H9 (cell line): ENCODE measurements at regions not wholly inside any gene's neighbourhood (a gene's known extent, or its start where the extent isn't known, plus 50 kb on each side); places are given as distances from the start of the nearest gene placed in this dataset.

Experiments
- DNase-seq: peaks from one replicate; pipeline ENCODE4 v3.0.0-alpha.2; 2017
- H2AFZ ChIP-seq: one replicate; pipeline ENCODE4 v1.6.1; 2013; ENCODE audit warnings: mild to moderate bottlenecking, low read length, control low read depth, moderate library complexity
- H2AK5ac ChIP-seq: 2 replicates; pipeline ENCODE4 v1.6.1; 2013; ENCODE audit warnings: low read length, control low read depth, mixed read lengths; ENCODE audit not compliant: insufficient read length
- H2BK120ac ChIP-seq: one replicate; pipeline ENCODE4 v1.6.1; 2013; ENCODE audit warnings: low read depth, mild to moderate bottlenecking, low read length, control low read depth, inconsistent platforms; ENCODE audit not compliant: poor library complexity, severe bottlenecking
- H2BK12ac ChIP-seq: 2 replicates; pipeline ENCODE4 v1.6.1; 2013; ENCODE audit warnings: low read length, control low read depth, mixed read lengths, low read depth; ENCODE audit not compliant: insufficient read length
- H2BK15ac ChIP-seq: 2 replicates; pipeline ENCODE4 v1.6.1; 2013; ENCODE audit warnings: low read depth, low read length, control low read depth
- H2BK20ac ChIP-seq: one replicate; pipeline ENCODE4 v1.6.1; 2013; ENCODE audit warnings: low read depth, mild to moderate bottlenecking, low read length, control low read depth, inconsistent platforms; ENCODE audit not compliant: poor library complexity, severe bottlenecking
- H2BK5ac ChIP-seq: 2 replicates; pipeline ENCODE4 v1.6.1; 2013; ENCODE audit warnings: low read length, control low read depth, mixed read lengths; ENCODE audit not compliant: insufficient read length
- H3K14ac ChIP-seq: 2 replicates; pipeline ENCODE4 v1.6.1; 2013; ENCODE audit warnings: low read length, control low read depth; ENCODE audit not compliant: insufficient read depth
- H3K18ac ChIP-seq: 2 replicates; pipeline ENCODE4 v1.6.1; 2013; ENCODE audit warnings: low read depth, mild to moderate bottlenecking, mixed read lengths, low read length, control low read depth; ENCODE audit not compliant: insufficient read length
- H3K23ac ChIP-seq: 2 replicates; pipeline ENCODE4 v1.6.1; 2013; ENCODE audit warnings: low read length, control low read depth, mixed read lengths, low read depth; ENCODE audit not compliant: insufficient read length
- H3K23me2 ChIP-seq: 2 replicates; pipeline ENCODE4 v1.6.1; 2013; ENCODE audit warnings: low read depth, mild to moderate bottlenecking, mixed read lengths, low read length, control low read depth; ENCODE audit not compliant: insufficient read length, poor library complexity, severe bottlenecking
- H3K27ac ChIP-seq: 2 replicates; pipeline ENCODE4 v1.5.1; 2013; ENCODE audit warnings: low read length, control low read depth, mixed read lengths, low read depth; ENCODE audit not compliant: insufficient read length
- H3K27me3 ChIP-seq: 2 replicates; pipeline ENCODE4 v1.6.1; 2013; ENCODE audit warnings: low read length, control low read depth, inconsistent platforms; ENCODE audit not compliant: insufficient read depth
- H3K4ac ChIP-seq: 2 replicates; pipeline ENCODE4 v1.6.1; 2013; ENCODE audit warnings: low read depth, mild to moderate bottlenecking, control low read depth, inconsistent platforms, low read length, moderate library complexity
- H3K4me1 ChIP-seq: 2 replicates; pipeline ENCODE4 v1.6.1; 2013; ENCODE audit warnings: low read length, control low read depth, inconsistent platforms; ENCODE audit not compliant: insufficient read depth
- H3K4me2 ChIP-seq: 2 replicates; pipeline ENCODE4 v1.6.1; 2013; ENCODE audit warnings: low read length, control low read depth, mixed read lengths; ENCODE audit not compliant: insufficient read length, insufficient read depth
- H3K56ac ChIP-seq: 2 replicates; pipeline ENCODE4 v1.6.1; 2013; ENCODE audit warnings: low read depth, mild to moderate bottlenecking, mixed read lengths, low read length, control low read depth; ENCODE audit not compliant: insufficient read length
- H3K79me1 ChIP-seq: 2 replicates; pipeline ENCODE4 v1.6.1; 2013; ENCODE audit warnings: low read depth, mild to moderate bottlenecking, moderate library complexity, low read length, control low read depth, inconsistent platforms; ENCODE audit not compliant: insufficient read depth, poor library complexity, severe bottlenecking
- H3K79me2 ChIP-seq: 2 replicates; pipeline ENCODE4 v1.6.1; 2013; ENCODE audit warnings: low read length, control low read depth, inconsistent platforms; ENCODE audit not compliant: insufficient read depth
- H3K9ac ChIP-seq: 2 replicates; pipeline ENCODE4 v1.6.1; 2013; ENCODE audit warnings: low read length, control low read depth, mixed read lengths; ENCODE audit not compliant: insufficient read length; ENCODE audit errors: extremely low read depth
- H3K9me3 ChIP-seq: one replicate; pipeline ENCODE4 v1.6.1; 2013; ENCODE audit warnings: low read depth, low read length, inconsistent platforms; ENCODE audit not compliant: control insufficient read depth
- H3T11ph ChIP-seq: one replicate; pipeline ENCODE4 v1.6.1; 2013; ENCODE audit warnings: mild to moderate bottlenecking, low read length, control low read depth, inconsistent platforms
- H4K20me1 ChIP-seq: one replicate; pipeline ENCODE4 v1.6.1; 2013; ENCODE audit not compliant: control insufficient read depth, insufficient read length, insufficient read depth
- H4K5ac ChIP-seq: 2 replicates; pipeline ENCODE4 v1.6.1; 2013; ENCODE audit warnings: low read depth, mild to moderate bottlenecking, mixed read lengths, low read length, control low read depth; ENCODE audit not compliant: insufficient read length
- H4K8ac ChIP-seq: replicated peaks from 2 replicates; pipeline ENCODE4 v1.6.1; 2013; ENCODE audit warnings: low read length, control low read depth, mixed read lengths, low read depth; ENCODE audit not compliant: insufficient read length
- H4K91ac ChIP-seq: 2 replicates; pipeline ENCODE4 v1.6.1; 2013; ENCODE audit warnings: low read depth, mild to moderate bottlenecking, moderate library complexity, mixed read lengths, low read length, control low read depth; ENCODE audit not compliant: insufficient read length
- H3K27ac Mint-ChIP-seq, 3 experiments: 2 replicates in 2 of 3; 3 replicates in 1 of 3; pipeline ENCODE4 v1.8.0; 2020 to 2021; ENCODE audit warnings: mixed read lengths in 3 of 3, mild to moderate bottlenecking in 1 of 3, moderate library complexity in 1 of 3
- H3K27me3 Mint-ChIP-seq: 2 replicates; pipeline ENCODE4 v1.8.0; 2021; ENCODE audit warnings: low read depth, mild to moderate bottlenecking, moderate library complexity, mixed read lengths
- H3K36me3 Mint-ChIP-seq, 3 experiments: 2 replicates in 2 of 3; 3 replicates in 1 of 3; pipeline ENCODE4 v1.8.0; 2020 to 2021; ENCODE audit warnings: low read depth in 3 of 3, mixed read lengths in 3 of 3; ENCODE audit not compliant: insufficient read depth in 1 of 3
- H3K4me1 Mint-ChIP-seq, 2 experiments: 2 replicates each; pipeline ENCODE4 v1.8.0; 2020; ENCODE audit warnings: mixed read lengths in 2 of 2
- H3K4me3 Mint-ChIP-seq, 2 experiments: 2 replicates in 1 of 2; 3 replicates in 1 of 2; pipeline ENCODE4 v1.8.0; 2020 to 2021; ENCODE audit warnings: mild to moderate bottlenecking in 2 of 2, mixed read lengths in 2 of 2, moderate library complexity in 1 of 2
- H3K9me3 Mint-ChIP-seq, 2 experiments: 2 replicates in 1 of 2; 3 replicates in 1 of 2; pipeline ENCODE4 v1.8.0; 2020; ENCODE audit warnings: mild to moderate bottlenecking in 2 of 2, mixed read lengths in 2 of 2, moderate library complexity in 1 of 2
- CTCF ChIP-seq: fragments of 200-600 bp; sonication (generic); conservative IDR thresholded peaks from 3 replicates; pipeline ENCODE4 v1.8.0; 2021; ENCODE audit warnings: antibody characterized with exemption, mild to moderate bottlenecking
- WGBS: extraction: QIAGEN DNeasy Blood & Tissue Kit; methylation state at CpG from one replicate; pipeline ENCODE4 v1.1.7; 2013; ENCODE audit warnings: missing lambda C conversion rate, low lambda C conversion rate, mixed read lengths; ENCODE audit not compliant: insufficient read length; ENCODE audit errors: extremely low coverage; 5-methylcytosine and 5-hydroxymethylcytosine counted together

- Histone ChIP-seq H2AK5ac (no peak overlapping the region), H2BK12ac (no peak overlapping the region), H3K9ac (no peak overlapping the region), H3K27me3 (peaks cover 2% of the 10 kb centered on the region; the same call in 1 of the 2 replicates), H4K20me1 (no peaks in the 10 kb centered on the region), H3K27ac (no peak overlapping the region), H3K56ac (no peak overlapping the region), H2BK20ac (no peak overlapping the region), H2BK5ac (no peak overlapping the region), H3K14ac (no peak overlapping the region), H3K4me1 (no peaks in the 10 kb centered on the region), H3K23ac (no peak overlapping the region), H3K4me2 (no peak overlapping the region), H4K5ac (no peak overlapping the region), H2BK15ac (no peak overlapping the region), H3K9me3 (no peaks in the 10 kb centered on the region), H3K79me1 (no peaks in the 10 kb centered on the region), H3K18ac (no peak overlapping the region), H2AFZ (no peak overlapping the region), H3K4ac (no peak overlapping the region), H3K79me2 (no peaks in the 10 kb centered on the region), H4K91ac (no peak overlapping the region), H2BK120ac (no peak overlapping the region), H3K23me2 (no peaks in the 10 kb centered on the region), H3T11ph (no peak overlapping the region), H4K8ac (no peak overlapping the region)
- no peak overlapping the region for H3K4me3 Mint-ChIP-seq
- H3K27me3 Mint-ChIP-seq = no peaks in the 10 kb centered on the region
- H3K36me3 Mint-ChIP-seq = no peaks in the 10 kb centered on the region
- no CpG with 5 or more reads among the region's 2 CpGs for WGBS
- peaks cover 0 to 2% of the 10 kb centered on the region in 2 experiments; a peak in 1 of 5 replicates for H3K9me3 Mint-ChIP-seq
- no peak for DNase-seq
- no peak overlapping the region for H3K27ac Mint-ChIP-seq
- no peaks in the 10 kb centered on the region for H3K4me1 Mint-ChIP-seq
- TF ChIP-seq CTCF = no peak
Observed at GRCh38 chr7:109437957-109438356, 868.3 kb downstream of the DNAJB9 start.
